Activated B cell treated with CpG ODN at 0.5 μM for 24 hours (primary cell): ENCODE measurements at regions not wholly inside any gene's neighbourhood (a gene's known extent, or its start where the extent isn't known, plus 50 kb on each side); places are given as distances from the start of the nearest gene placed in this dataset.

Experiments
- ATAC-seq: fragments of 200-7000 bp; cut with Tn5 transposase; one replicate; pipeline ENCODE4 v1.10.0; 2021; ENCODE audit warnings: low read depth, mild to moderate bottlenecking, moderate library complexity
- CTCF ChIA-PET: fragments of 350-600 bp; sonication (Branson Sonifier 250); formaldehyde crosslinking; loops from one replicate; lab custom pipeline; 2021; ENCODE audit warnings: antibody characterized with exemption; lab: Charles Lee
- POLR2A ChIA-PET: fragments of 350-600 bp; sonication (Branson Sonifier 250); formaldehyde crosslinking; loops from one replicate; lab custom pipeline; 2021; ENCODE audit warnings: antibody characterized with exemption; lab: Charles Lee
- DNase-seq: peaks from one replicate; pipeline ENCODE4 v3.0.0; 2022
- H3K27ac Mint-ChIP-seq: one replicate; pipeline ENCODE4 v1.8.0; 2020; ENCODE audit warnings: mixed read lengths
- H3K27me3 Mint-ChIP-seq: one replicate; pipeline ENCODE4 v1.8.0; 2021; ENCODE audit warnings: mixed read lengths
- H3K36me3 Mint-ChIP-seq: one replicate; pipeline ENCODE4 v1.8.0; 2021; ENCODE audit warnings: low read depth, mixed read lengths
- H3K4me1 Mint-ChIP-seq: one replicate; pipeline ENCODE4 v1.8.0; 2021; ENCODE audit warnings: mixed read lengths
- H3K4me3 Mint-ChIP-seq: one replicate; pipeline ENCODE4 v1.8.0; 2020; ENCODE audit warnings: mild to moderate bottlenecking, mixed read lengths
- H3K9me3 Mint-ChIP-seq: one replicate; pipeline ENCODE4 v1.8.0; 2020; ENCODE audit warnings: mixed read lengths
- intact Hi-C: fragments of 100-400 bp; cut with micrococcal nuclease; formaldehyde crosslinking; loops from one replicate; pipeline ENCODE4 v1.15.1; 2024
- TF ChIP-seq, protein P1 (sequence below): fragments of 200-600 bp; IDR thresholded peaks from one replicate; pipeline ENCODE4 v1.8.0; 2022; ENCODE audit warnings: antibody characterized with exemption, mild to moderate bottlenecking

DNA sequence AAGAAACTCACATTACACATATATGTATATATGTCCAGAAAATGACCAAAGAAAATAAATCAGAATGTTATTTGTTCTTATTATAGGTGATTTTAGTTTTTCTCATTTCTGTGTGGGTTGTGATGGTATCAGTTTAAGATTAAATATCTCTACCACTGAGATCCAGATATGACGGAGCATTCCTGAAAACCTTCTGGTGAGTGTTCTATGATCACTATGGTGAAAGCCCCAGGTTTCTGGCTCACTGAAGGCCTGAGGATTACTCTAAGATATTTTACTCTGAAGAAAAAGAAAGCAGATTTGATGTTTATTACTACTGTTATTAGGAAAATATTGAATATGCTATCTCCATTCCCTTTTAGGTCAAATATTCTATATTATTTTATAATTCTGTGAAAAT is 62.8 kb upstream of the L3MBTL3 start:
- TF ChIP-seq, protein P1, sequence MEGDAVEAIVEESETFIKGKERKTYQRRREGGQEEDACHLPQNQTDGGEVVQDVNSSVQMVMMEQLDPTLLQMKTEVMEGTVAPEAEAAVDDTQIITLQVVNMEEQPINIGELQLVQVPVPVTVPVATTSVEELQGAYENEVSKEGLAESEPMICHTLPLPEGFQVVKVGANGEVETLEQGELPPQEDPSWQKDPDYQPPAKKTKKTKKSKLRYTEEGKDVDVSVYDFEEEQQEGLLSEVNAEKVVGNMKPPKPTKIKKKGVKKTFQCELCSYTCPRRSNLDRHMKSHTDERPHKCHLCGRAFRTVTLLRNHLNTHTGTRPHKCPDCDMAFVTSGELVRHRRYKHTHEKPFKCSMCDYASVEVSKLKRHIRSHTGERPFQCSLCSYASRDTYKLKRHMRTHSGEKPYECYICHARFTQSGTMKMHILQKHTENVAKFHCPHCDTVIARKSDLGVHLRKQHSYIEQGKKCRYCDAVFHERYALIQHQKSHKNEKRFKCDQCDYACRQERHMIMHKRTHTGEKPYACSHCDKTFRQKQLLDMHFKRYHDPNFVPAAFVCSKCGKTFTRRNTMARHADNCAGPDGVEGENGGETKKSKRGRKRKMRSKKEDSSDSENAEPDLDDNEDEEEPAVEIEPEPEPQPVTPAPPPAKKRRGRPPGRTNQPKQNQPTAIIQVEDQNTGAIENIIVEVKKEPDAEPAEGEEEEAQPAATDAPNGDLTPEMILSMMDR = no peak
- Mint-ChIP-seq H3K27me3 (peaks cover 3% of the 10 kb centered on the region), H3K36me3 (no peaks in the 10 kb centered on the region), H3K27ac (no peak overlapping the region), H3K4me3 (no peak overlapping the region), H3K4me1 (no peaks in the 10 kb centered on the region), H3K9me3 (no peaks in the 10 kb centered on the region)
- ChIA-PET POLR2A (no interaction called here), CTCF (no interaction called here)
- intact Hi-C loops = no loop called here
- DNase-seq (no peak), ATAC-seq (no peak)

DNA sequence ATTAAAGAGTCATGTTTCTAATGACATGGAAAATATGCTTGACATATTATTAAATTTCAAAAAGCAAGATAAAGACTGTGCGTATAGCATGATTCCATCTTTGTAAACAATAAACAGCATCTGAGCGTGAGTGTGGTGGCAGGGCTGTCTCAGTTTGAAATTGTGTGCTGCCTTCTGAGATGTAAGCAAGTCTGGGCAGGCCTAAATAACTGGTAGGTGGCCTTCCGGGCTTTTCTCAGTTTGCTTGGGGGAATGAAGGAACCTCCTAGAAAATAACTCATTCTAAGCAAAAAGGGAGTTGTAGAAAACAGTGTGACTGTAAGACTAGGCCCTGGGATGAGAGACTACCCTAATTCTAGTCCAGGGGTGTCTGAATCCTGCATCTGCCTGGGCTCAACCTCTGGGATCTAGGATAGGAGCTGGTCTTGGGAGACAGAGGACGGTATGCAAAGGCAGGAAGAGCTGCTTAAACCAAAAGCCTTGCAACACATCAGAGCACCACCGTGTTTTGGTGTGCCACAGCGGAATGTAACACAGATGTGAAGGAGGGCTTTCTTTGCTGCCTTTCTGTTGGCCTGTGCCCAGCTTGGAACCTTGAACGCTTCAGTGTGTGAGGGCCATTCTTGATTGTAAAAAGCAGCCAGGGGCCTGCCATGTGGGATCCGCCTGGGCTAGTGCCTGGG is 63.5 kb upstream of the L3MBTL3 start:
- intact Hi-C loops = no loop called here
- ChIA-PET POLR2A (no interaction called here), CTCF (no interaction called here)
- Mint-ChIP-seq H3K27ac (no peak overlapping the region), H3K27me3 (peaks cover 3% of the 10 kb centered on the region), H3K36me3 (no peaks in the 10 kb centered on the region), H3K9me3 (no peaks in the 10 kb centered on the region), H3K4me3 (no peak overlapping the region), H3K4me1 (no peaks in the 10 kb centered on the region)
- no peak for DNase-seq
- TF ChIP-seq, protein P1 = no peak
- ATAC-seq = no peak

GRCh38 chr6:129947797-129948196 is 70.6 kb upstream of the L3MBTL3 start:
- Mint-ChIP-seq H3K4me3 (no peak overlapping the region), H3K27me3 (peaks cover 5% of the 10 kb centered on the region), H3K9me3 (no peaks in the 10 kb centered on the region), H3K36me3 (no peaks in the 10 kb centered on the region), H3K4me1 (no peaks in the 10 kb centered on the region), H3K27ac (no peak overlapping the region)
- intact Hi-C loops = no loop called here
- TF ChIP-seq, protein P1 = no peak
- ChIA-PET POLR2A (no interaction called here), CTCF (interaction anchor here (1.0 kb wide), 1 partner anchor 9 kb away, joined by 3 read pairs; no protein-coding TSS in a partner anchor)
- ATAC-seq (no peak), DNase-seq (no peak)

GRCh38 chr6:129946439-129947140 is 71.8 kb upstream of the L3MBTL3 start:
- H3K36me3 Mint-ChIP-seq = no peaks in the 10 kb centered on the region
- no peaks in the 10 kb centered on the region for H3K9me3 Mint-ChIP-seq
- H3K27me3 Mint-ChIP-seq = peaks cover 1% of the 10 kb centered on the region
- intact Hi-C loops = no loop called here
- POLR2A ChIA-PET = no interaction called here
- no peak overlapping the region for H3K27ac Mint-ChIP-seq
- H3K4me1 Mint-ChIP-seq = no peaks in the 10 kb centered on the region
- TF ChIP-seq, protein P1 = no peak
- no peak for DNase-seq
- CTCF ChIA-PET = no interaction called here
- H3K4me3 Mint-ChIP-seq = no peak overlapping the region
- no peak for ATAC-seq

GRCh38 chr6:129943637-129944271 is 74.6 kb upstream of the L3MBTL3 start:
- Mint-ChIP-seq H3K4me3 (no peak overlapping the region), H3K36me3 (no peaks in the 10 kb centered on the region), H3K4me1 (no peaks in the 10 kb centered on the region), H3K27ac (no peak overlapping the region), H3K9me3 (no peaks in the 10 kb centered on the region), H3K27me3 (peaks cover 12% of the 10 kb centered on the region)
- TF ChIP-seq, protein P1 = no peak
- CTCF ChIA-PET = no interaction called here
- ATAC-seq = no peak
- POLR2A ChIA-PET = no interaction called here
- intact Hi-C loops = no loop called here
- DNase-seq = no peak
